Umbilical cord (tissue), 1 donor: ENCODE measurements at regions not wholly inside any gene's neighbourhood (a gene's known extent, or its start where the extent isn't known, plus 50 kb on each side); places are given as distances from the start of the nearest gene placed in this dataset.

Source experiments
- DNase-seq: peaks from one replicate; pipeline ENCODE4 v3.0.0-alpha.2; 2015; ENCODE audit warnings: low spot score

- no peak for DNase-seq
These were observed 301.6 kb upstream of the PDE4D start for GRCh38 chr5:60195083-60195482.

DNA sequence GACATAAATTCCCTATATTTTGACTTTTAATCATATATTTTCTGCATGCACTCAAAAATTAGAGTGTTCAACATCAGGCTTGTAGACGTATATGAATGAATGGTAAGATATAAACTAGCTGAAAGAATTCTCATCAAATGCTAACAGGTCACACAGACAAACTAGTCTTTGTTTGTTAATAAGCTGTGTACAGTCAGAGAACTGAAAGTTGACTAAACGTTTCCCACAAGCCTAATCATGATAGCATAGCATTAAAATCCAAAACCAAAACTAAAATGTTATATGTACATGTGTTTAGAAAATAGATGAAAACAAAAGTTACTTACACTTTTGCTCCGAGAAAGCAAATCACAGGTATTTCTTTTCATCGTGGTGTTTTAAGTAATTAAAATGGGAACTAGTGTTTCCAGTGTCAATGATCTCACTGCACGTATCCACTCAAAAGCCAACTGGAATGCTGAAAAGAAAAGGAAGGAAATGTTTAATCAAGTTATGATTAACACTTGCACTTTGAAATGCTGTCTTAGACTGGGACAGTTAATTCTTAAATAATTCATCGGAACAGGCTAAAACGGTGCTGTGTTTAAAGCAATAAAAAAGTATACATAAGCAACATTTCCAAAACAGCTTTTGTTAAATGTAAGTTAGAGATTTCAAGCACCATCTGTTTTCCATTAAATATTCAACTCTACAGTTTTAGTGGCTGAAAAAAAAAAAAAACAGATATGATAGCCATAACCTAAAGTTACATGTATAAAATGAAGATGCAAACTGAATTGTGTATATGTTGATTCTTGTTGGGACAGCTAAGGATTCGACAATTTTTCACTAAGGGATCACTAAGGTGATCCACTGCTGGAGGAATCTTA lies 291.9 kb upstream of the PDE4D start:
- DNase-seq = no peak

- no peak for DNase-seq
These were observed 291.1 kb upstream of the PDE4D start for GRCh38 chr5:60184606-60185005.

DNA sequence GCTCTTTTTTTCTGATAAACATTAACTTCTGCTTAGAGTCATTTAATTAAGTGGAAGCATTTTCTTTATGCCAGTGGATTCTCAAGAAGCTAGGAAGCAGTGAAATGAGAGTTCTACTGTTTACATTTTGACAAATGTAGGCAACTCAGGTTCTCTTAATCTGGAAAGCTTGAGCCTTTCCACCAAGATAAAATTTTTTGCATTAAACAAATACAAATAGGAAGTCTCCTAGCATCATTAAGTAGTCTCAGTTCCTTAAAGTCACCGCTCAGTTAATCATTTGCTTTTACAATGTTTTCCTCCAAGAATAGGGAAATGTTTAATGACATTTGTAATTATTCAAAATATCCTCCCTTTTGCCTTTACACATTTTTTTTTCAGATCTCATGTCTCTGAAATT lies 290.4 kb upstream of the PDE4D start:
- DNase-seq = no peak

DNA sequence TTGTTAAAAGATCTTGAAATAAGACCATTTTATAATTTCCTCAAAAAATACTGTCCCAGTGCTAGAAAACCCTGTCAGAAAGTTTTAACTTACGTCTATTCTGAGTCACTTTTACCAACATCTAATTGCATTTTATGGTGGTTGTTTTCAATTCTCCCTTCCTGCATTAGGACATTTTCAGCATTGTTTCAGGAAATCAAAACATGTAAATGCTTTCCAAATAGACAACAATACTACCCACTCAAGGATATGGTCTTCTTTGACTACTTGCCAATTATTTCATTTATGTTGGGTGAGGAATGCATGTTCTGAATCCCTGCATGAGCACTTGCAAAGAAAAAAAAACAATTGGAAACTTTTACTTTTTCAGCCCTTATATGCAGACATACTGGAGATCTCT lies 284.6 kb upstream of the PDE4D start:
- DNase-seq = no peak

GRCh38 chr5:60177596-60177995 lies 284.1 kb upstream of the PDE4D start:
- DNase-seq = no peak

DNA sequence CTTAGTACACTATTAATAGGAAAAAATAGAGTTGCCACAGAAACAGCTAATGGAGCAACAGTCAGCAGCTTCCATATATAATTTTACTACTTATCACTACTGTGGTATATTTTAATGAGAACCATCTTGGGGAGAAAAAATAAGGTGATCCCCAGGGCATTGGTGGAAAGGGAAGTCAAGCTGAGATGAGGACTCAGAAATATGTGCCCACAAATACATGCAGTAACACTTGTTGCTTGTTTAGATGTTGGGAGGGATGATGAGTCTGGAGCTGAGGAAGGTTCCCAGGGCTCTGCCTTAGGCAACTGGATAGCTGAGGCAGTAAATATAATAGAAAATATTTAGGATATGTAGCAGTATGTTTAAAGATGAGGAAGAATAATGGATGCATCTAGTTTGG lies 280.1 kb upstream of the PDE4D start:
- DNase-seq = no peak

- no peak for DNase-seq
These were observed 270.2 kb upstream of the PDE4D start for GRCh38 chr5:60163762-60164161.

DNA sequence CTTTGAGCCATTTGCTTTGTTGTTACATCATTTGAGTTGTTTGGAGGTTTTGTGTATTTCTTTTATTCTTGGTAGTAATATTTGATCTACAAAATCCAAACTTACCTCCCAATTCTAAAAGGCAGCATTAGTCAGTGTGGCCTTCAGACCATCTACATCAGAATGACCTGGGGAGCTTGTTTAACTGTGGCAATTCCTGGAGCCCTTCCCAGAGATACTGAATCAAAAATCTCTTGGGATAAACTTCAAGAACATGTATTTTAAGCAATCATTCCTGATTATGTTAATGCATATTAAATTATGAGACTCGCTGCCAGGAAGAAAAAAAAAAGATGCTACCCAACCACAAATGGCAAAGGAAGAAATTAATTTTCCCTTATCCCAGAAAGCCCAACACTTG lies 268.9 kb upstream of the PDE4D start:
- DNase-seq = no peak

GRCh38 chr5:60161340-60161934 lies 267.9 kb upstream of the PDE4D start:
- DNase-seq = peak; percentile 9

DNA sequence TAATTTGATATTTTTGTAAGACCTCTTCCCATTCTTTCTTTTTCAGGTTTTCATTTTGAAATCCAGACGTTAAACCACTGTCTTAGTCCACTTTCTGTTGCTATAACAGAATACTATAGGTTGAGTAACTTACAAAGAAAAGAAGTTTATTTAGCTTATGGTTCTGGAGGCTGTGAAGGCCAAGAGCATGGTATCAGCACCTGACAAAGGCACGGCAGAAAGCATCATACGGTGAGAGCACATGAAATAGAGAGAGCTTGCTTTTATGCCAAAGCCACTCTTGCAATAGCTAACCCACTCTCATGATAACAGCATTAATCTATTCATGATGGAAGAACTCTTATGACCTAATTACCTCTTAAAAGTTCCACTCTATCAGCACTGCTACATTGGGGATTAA lies 255.6 kb upstream of the PDE4D start:
- DNase-seq = no peak

DNA sequence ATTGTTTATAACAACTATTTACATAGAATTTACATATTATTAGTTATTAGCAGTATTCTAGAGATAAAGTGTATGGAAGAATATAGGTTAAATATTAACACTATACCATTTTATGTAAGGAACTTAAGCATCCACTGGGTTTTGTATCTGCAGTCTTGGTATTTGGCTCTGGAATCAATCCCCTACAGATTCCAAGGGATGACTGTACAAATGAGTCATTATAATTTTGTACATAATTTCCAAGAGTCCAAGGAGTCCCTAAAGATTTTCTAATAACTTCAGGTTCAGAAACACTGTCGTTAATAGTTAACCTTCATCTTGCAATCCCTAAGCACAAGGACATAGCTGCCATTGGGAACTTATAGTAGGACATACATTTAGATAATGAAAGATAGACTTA lies 254.8 kb upstream of the PDE4D start:
- no peak for DNase-seq

DNA sequence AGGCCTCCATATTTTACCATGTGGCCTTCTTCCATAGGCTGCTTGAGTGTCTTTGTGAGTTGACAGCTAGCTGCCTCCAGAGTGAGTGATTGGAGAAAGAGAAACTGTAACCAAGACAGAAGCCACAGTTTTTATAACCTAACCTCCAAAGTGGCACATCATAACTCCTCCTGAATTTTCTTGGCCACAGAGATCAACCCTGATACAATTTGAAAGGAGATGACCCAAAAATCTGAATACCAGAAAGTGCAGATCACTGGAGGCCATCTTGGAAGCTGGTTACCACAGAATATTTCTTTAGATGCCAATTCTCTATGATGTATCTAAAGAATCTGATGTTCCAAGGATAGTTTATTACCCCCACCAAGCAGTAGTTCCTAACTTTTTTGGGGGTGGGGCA lies 254.3 kb upstream of the PDE4D start:
- no peak for DNase-seq

DNA sequence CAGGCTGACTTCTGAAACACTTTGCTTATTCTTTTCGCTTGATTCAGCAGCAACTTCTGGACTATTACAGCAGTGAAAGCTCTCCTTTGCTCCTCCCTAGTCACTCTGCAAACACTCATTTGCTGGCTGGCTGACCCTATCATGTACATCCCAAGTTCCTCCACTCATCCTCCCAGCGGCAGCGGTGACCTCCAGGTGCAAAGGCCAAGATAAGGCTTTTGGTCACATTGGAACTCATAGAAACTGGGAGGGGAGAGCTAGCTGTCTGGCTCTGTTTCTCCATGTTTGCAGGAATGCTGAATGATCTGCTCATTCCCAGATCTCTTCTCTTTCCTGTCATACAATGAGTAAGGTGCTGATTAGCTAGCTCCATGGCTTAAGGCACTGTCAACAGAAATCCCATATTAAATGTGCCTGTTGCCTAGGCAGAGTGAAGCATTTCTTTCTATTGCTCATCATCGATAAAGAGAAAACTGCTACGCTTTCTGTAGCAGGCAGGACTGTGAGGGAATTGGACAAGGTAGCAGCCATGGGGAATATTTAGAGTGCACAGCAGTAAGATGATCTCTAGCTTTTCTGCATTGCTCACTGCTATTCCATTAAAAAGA lies 250.5 kb upstream of the PDE4D start:
- no peak for DNase-seq

GRCh38 chr5:60141119-60141518 lies 247.6 kb upstream of the PDE4D start:
- no peak for DNase-seq

- DNase-seq = no peak
These were observed 243.3 kb upstream of the PDE4D start for GRCh38 chr5:60136841-60137240.

GRCh38 chr5:60131504-60131903 lies 238.0 kb upstream of the PDE4D start:
- no peak for DNase-seq

- no peak for DNase-seq
These were observed 232.1 kb upstream of the PDE4D start for GRCh38 chr5:60125636-60126035.

DNA sequence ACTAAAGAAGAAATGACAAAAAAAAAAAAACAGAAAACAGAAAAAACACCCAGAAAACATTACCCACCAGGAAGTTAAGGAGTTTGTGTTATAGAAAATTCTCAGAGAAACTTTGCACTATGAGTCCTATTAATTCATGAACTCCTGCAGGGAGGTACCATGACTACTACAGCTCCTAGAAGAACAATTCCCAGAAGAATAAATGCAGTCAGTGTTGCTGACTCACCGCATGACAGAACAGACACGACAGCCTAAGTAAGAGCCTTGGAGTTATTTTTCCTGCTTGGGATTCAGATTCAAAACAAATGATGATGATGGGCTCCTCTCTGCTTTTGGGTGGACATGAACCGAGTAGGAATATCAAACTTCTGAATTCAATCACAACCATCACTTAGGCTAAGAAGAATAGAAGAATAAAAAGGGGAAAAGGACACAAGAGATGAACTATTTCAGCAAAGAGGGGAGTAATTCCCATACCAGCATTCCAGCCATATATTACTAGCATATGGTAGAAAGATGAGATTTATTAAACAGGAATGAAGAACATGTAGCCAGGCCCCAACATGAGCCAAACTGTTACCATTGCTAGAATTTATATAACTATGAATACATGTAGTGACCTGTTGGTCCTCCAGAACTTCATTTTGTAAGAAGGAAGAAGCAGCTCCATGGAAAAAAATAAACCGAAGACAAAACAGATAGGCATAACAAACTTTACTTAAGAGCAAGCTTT lies 209.6 kb upstream of the PDE4D start:
- DNase-seq = peak; percentile 4

DNA sequence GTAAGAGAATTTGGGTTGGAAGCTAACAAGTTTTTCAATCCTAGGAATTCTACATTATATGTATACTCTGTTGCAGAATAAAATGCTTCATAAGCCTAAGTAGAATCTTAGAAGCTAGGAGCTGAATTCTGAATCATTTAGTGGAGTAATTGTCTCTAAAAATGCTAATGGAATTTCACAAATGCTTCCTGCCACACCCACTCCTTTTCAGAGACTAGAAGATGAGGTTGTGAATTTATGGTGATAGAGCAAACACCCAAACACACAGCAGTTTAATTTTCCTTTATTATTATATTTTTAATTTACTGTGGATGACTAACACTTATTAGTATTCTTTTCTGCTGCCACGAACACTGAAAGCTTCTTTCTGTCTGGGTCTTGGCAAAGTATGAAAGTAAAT lies 208.0 kb upstream of the PDE4D start:
- no peak for DNase-seq

DNA sequence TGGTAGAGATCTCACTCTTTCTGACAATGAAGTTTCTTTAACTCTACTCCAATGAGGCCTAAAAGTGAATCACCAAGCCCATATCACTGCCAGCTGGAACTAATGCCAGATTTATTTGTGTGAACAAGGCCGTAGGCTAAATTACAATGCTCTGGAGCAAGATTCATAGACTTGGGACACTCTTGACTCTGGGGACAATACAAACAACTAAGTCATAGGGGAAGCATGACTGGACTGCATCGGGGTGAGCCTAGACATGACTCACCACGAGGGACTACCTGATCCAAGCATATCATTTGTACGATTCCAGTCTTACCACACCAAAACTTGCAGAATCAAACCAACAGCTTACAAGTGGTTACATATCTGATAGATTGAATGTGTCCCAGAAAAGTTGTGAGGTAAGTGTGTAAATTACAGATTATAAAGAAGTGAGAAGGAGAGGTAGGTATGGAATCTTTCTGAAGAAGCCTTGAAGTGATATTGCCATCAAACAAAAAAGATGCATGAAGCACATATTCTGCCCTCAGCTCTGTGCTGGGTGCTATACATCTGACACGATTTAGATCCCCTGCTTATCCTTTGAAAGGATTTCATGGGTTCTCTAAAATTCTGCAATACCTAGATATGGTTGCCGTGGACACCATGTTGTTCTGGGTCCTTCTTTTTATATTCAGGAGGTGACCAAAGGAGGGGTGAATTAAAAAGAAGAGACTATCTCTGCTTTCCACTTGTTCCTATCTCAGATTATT lies 199.3 kb upstream of the PDE4D start:
- DNase-seq = no peak

DNA sequence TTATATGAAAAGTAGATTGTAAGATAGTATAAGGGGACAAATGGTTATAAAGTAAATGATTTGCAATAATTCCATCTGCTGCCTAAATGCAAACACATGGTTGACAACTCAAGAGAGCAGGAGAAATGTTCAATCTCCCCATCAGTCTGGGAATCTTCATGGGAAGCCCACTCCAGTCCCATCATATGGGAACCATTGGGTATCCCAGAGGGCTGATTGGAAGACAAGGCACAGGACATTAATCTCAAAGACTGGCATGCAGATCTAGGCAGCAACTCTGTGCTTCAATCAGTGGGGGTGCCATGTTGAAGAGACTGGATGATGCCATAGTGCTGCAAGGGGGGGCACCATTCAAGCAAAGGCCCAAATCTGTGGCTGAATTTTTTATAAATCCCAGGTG lies 193.1 kb upstream of the PDE4D start:
- no peak for DNase-seq
